Caco-2 (cell line): ENCODE measurements at regions not wholly inside any gene's neighbourhood (a gene's known extent, or its start where the extent isn't known, plus 50 kb on each side); places are given as distances from the start of the nearest gene placed in this dataset.
"Not testable (repeated sequence)": the region's sequence is repeated elsewhere in the genome, so short reads cannot be mapped to it uniquely, and the experiment has no call there.

Source experiments
- BruUV-seq: library from RNA; stranded (reverse); fragments of 400-500 nt; replicated peaks from 2 replicates; lab custom pipeline; 2021; lab: Mats Ljungman, UMichigan
- CTCF ChIA-PET: fragments of 300-600 bp; sonication (Branson Sonifier 250); formaldehyde crosslinking; loops from one replicate; lab custom pipeline; 2022; ENCODE audit warnings: antibody characterized with exemption; lab: Charles Lee
- POLR2A ChIA-PET: fragments of 300-600 bp; sonication (Branson Sonifier 250); formaldehyde crosslinking; loops from one replicate; lab custom pipeline; 2022; ENCODE audit warnings: antibody characterized with exemption; lab: Charles Lee
- DNase-seq, 2 experiments: peaks; one replicate each; pipeline versions ENCODE4 v3.0.0 to v3.0.0-alpha.2; 2020 to 2022
- H3K27me3 ChIP-seq: replicated peaks from 2 replicates; pipeline ENCODE4 v1.6.0; 2011; ENCODE audit warnings: low read length; ENCODE audit not compliant: control insufficient read depth, insufficient read depth
- H3K36me3 ChIP-seq: 2 replicates; pipeline ENCODE4 v1.5.1; 2011; ENCODE audit warnings: low read length; ENCODE audit not compliant: control insufficient read depth, insufficient read depth
- H3K4me1 ChIP-seq: fragments of 250-450 bp; sonication (Bioruptor Pico); 2 replicates; pipeline ENCODE4 v1.5.1; 2020; ENCODE audit warnings: mild to moderate bottlenecking
- H3K4me3 ChIP-seq: 2 replicates; pipeline ENCODE4 v1.5.1; 2011; ENCODE audit warnings: low read depth, mild to moderate bottlenecking, control low read depth, low read length
- H3K9me3 ChIP-seq: fragments of 250-450 bp; sonication (Bioruptor Pico); 2 replicates; pipeline ENCODE4 v1.5.1; 2020; ENCODE audit warnings: mild to moderate bottlenecking, moderate library complexity
- H3K27ac Mint-ChIP-seq: one replicate; pipeline ENCODE4 v1.8.0; 2022; ENCODE audit warnings: mixed read lengths; ENCODE audit not compliant: unreplicated experiment
- H3K27me3 Mint-ChIP-seq: one replicate; pipeline ENCODE4 v1.8.0; 2022; ENCODE audit warnings: mixed read lengths; ENCODE audit not compliant: insufficient read depth, unreplicated experiment
- H3K36me3 Mint-ChIP-seq: one replicate; pipeline ENCODE4 v1.8.0; 2022; ENCODE audit warnings: mild to moderate bottlenecking, mixed read lengths; ENCODE audit not compliant: insufficient read depth, unreplicated experiment
- H3K4me1 Mint-ChIP-seq: one replicate; pipeline ENCODE4 v1.8.0; 2022; ENCODE audit warnings: low read depth, mixed read lengths; ENCODE audit not compliant: unreplicated experiment
- H3K4me3 Mint-ChIP-seq: one replicate; pipeline ENCODE4 v1.8.0; 2022; ENCODE audit warnings: mild to moderate bottlenecking, moderate library complexity, mixed read lengths; ENCODE audit not compliant: unreplicated experiment
- H3K9me3 Mint-ChIP-seq: one replicate; pipeline ENCODE4 v1.8.0; 2022; ENCODE audit warnings: mixed read lengths; ENCODE audit not compliant: unreplicated experiment
- intact Hi-C: fragments of 100-400 bp; cut with micrococcal nuclease; formaldehyde crosslinking; loops from one replicate; pipeline ENCODE4 v1.10.0; 2022; ENCODE audit not compliant: unreplicated experiment
- TF ChIP-seq, protein P1 (sequence below), 2 experiments: fragments of 200-600 bp in 1 of 2; IDR thresholded peaks; 1 replicate in 1 of 2; 2 replicates in 1 of 2; pipeline versions ENCODE4 v1.5.1 to v1.8.0; 2011 to 2022; ENCODE audit warnings: antibody characterized with exemption in 1 of 2, control low read depth in 1 of 2, inconsistent platforms in 1 of 2, low read depth in 1 of 2, low read length in 1 of 2, mild to moderate bottlenecking in 1 of 2, moderate library complexity in 1 of 2; ENCODE audit not compliant: insufficient read depth in 1 of 2, severe bottlenecking in 1 of 2, unreplicated experiment in 1 of 2

DNA sequence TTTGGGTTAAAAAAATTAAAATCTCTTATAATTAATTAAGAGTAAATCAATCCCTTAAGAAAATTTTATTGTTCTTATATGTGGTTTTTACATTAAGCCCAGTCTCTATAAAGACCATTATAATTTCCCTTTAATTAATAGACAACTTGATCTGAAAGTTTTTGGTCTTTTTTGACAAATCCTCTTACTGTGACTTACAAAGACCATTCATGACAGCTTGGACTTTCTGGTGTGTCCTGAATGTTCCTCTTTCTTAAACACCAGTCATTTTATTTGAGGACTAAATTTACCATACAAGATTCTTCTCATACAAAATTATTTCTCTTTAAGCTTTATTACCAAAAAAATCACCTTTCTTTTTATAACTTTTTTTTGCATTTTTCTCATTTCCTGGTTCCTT, 368.3 kb downstream of the ADGRD1 start:
- BruUV-seq: no TSS peak
- peaks cover 35% of the 10 kb centered on the region for H3K9me3 Mint-ChIP-seq
- no peaks in the 10 kb centered on the region for H3K27me3 ChIP-seq
- H3K4me1 Mint-ChIP-seq: no peaks in the 10 kb centered on the region
- peaks cover 9% of the 10 kb centered on the region for H3K9me3 ChIP-seq
- POLR2A ChIA-PET: no interaction called here
- H3K4me1 ChIP-seq: no peaks in the 10 kb centered on the region
- H3K27ac Mint-ChIP-seq: no peak overlapping the region
- peaks cover 6% of the 10 kb centered on the region for H3K27me3 Mint-ChIP-seq
- H3K4me3 ChIP-seq: no peak overlapping the region
- no peaks in the 10 kb centered on the region for H3K36me3 ChIP-seq
- intact Hi-C loops: no loop called here
- no peaks in the 10 kb centered on the region for H3K36me3 Mint-ChIP-seq
- no peak overlapping the region for H3K4me3 Mint-ChIP-seq
- TF ChIP-seq, protein P1, sequence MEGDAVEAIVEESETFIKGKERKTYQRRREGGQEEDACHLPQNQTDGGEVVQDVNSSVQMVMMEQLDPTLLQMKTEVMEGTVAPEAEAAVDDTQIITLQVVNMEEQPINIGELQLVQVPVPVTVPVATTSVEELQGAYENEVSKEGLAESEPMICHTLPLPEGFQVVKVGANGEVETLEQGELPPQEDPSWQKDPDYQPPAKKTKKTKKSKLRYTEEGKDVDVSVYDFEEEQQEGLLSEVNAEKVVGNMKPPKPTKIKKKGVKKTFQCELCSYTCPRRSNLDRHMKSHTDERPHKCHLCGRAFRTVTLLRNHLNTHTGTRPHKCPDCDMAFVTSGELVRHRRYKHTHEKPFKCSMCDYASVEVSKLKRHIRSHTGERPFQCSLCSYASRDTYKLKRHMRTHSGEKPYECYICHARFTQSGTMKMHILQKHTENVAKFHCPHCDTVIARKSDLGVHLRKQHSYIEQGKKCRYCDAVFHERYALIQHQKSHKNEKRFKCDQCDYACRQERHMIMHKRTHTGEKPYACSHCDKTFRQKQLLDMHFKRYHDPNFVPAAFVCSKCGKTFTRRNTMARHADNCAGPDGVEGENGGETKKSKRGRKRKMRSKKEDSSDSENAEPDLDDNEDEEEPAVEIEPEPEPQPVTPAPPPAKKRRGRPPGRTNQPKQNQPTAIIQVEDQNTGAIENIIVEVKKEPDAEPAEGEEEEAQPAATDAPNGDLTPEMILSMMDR (IDR thresholded peaks at IDR 0.05; ENCODE audit: insufficient read depth in 1 of 2, low read depth in 1 of 2, low read length in 1 of 2, severe bottlenecking in 1 of 2, unreplicated experiment in 1 of 2): no peak
- DNase-seq: no peak
- CTCF ChIA-PET: no interaction called here

DNA sequence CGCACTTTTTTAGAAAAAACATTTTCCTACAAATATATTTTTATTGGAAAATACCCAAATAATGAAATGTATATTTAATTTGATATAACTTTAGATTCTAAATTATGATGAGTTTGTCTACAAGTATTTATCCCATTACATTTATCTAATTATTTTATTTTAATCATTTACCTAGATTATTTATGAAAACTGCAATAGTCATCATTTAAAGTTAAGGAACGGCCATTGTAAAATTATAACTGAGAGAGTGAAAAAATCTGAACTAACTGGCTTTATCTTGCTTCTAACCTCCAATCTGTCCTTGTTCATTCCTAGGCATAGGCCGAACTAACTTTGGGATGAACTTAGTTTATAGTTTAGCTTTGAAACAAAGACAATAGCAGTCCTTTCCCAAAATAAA, 368.8 kb downstream of the ADGRD1 start:
- H3K4me1 Mint-ChIP-seq, POLR2A ChIA-PET, BruUV-seq, CTCF ChIA-PET, H3K36me3 ChIP-seq, H3K4me3 ChIP-seq, H3K27me3 Mint-ChIP-seq, DNase-seq, H3K36me3 Mint-ChIP-seq, H3K4me1 ChIP-seq, H3K4me3 Mint-ChIP-seq, H3K27ac Mint-ChIP-seq, intact Hi-C loops, H3K9me3 ChIP-seq, H3K27me3 ChIP-seq: not testable (repeated sequence)
- H3K9me3 Mint-ChIP-seq: peaks cover 38% of the 10 kb centered on the region

DNA sequence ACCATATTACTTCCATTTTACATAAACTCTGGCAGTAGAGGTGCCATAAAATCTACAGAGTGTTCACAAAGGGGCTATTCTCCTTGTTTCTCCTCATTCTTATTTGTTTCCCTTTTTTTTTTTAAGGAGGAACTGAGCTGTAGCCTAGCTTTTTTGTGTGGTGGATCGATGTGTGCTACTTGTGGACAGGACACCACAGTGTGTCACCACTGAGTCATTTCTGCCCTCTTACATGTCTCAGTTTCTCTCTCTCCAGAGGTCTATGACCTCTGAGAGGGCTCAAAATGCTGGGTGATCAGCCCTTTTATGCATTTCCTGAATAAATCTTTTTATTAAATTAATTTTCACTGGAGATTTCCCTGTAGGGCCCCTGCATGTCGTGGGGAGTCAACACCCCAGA, 370.2 kb downstream of the ADGRD1 start:
- no peak for DNase-seq
- H3K9me3 ChIP-seq: peaks cover 9% of the 10 kb centered on the region
- intact Hi-C loops: no loop called here
- no TSS peak for BruUV-seq
- H3K36me3 Mint-ChIP-seq: no peaks in the 10 kb centered on the region
- no peak overlapping the region for H3K27ac Mint-ChIP-seq
- TF ChIP-seq, protein P1 (IDR thresholded peaks at IDR 0.05; ENCODE audit: insufficient read depth in 1 of 2, low read depth in 1 of 2, low read length in 1 of 2, severe bottlenecking in 1 of 2, unreplicated experiment in 1 of 2): no peak
- CTCF ChIA-PET: no interaction called here
- POLR2A ChIA-PET: no interaction called here
- H3K4me3 Mint-ChIP-seq: no peak overlapping the region
- H3K4me1 Mint-ChIP-seq: no peaks in the 10 kb centered on the region
- no peaks in the 10 kb centered on the region for H3K4me1 ChIP-seq
- no peak overlapping the region for H3K4me3 ChIP-seq
- peaks cover 25% of the 10 kb centered on the region for H3K9me3 Mint-ChIP-seq
- no peaks in the 10 kb centered on the region for H3K27me3 ChIP-seq
- peaks cover 8% of the 10 kb centered on the region for H3K27me3 Mint-ChIP-seq
- no peaks in the 10 kb centered on the region for H3K36me3 ChIP-seq
